GM18520 (cell line): ENCODE measurements at regions not wholly inside any gene's neighbourhood (a gene's known extent, or its start where the extent isn't known, plus 50 kb on each side); places are given as distances from the start of the nearest gene placed in this dataset.
"Not testable (repeated sequence)": the region's sequence is repeated elsewhere in the genome, so short reads cannot be mapped to it uniquely, and the experiment has no call there.

Source experiments
- ATAC-seq: cut with Tn5 transposase; IDR thresholded peaks from one replicate; pipeline ENCODE4 v1.9.1; 2021; ENCODE audit not compliant: unreplicated experiment

- ATAC-seq, result no peak
Measured at GRCh38 chr21:17682924-17683323, 70.2 kb upstream of the BTG3 start.

GRCh38 chr21:17679002-17679600 lies 66.4 kb upstream of the BTG3 start:
- peak; percentile 94 for ATAC-seq

GRCh38 chr21:17676930-17677329 lies 64.2 kb upstream of the BTG3 start:
- not testable (repeated sequence) for ATAC-seq

- no peak for ATAC-seq
Measured at GRCh38 chr21:17674106-17674505, 61.4 kb upstream of the BTG3 start.

- no peak for ATAC-seq
Measured at GRCh38 chr21:17673261-17674020, 60.7 kb upstream of the BTG3 start.

- no peak for ATAC-seq
Measured at GRCh38 chr21:17671733-17672132, 59.0 kb upstream of the BTG3 start.

GRCh38 chr21:17668479-17669140 lies 55.9 kb upstream of the BTG3 start:
- no peak for ATAC-seq

GRCh38 chr21:17667256-17667655 lies 54.6 kb upstream of the BTG3 start:
- no peak for ATAC-seq
